ENCODE measurements at regions not wholly inside any gene's neighbourhood (a gene's known extent, or its start where the extent isn't known, plus 50 kb on each side); places are given as distances from the start of the nearest gene placed in this dataset.

GRCh38 chr6:68038815-68039408 is 596.2 kb upstream of the ADGRB3 start:
- Histone ChIP-seq H3K36me3 (no peaks in the 10 kb centered on the region), H3K4me1 (no peaks in the 10 kb centered on the region), H3K27me3 (no peaks in the 10 kb centered on the region), H3K9me3 (no peaks in the 10 kb centered on the region), H3K27ac (no peak overlapping the region), H3K4me3 (no peak overlapping the region)
- TF ChIP-seq POLR2A (IDR thresholded peaks at IDR 0.05), result no peak
- no peak for TF ChIP-seq POLR2AphosphoS5 (IDR thresholded peaks at IDR 0.05; ENCODE audit: insufficient read depth in 1 of 2, low read depth in 1 of 2)
- TF ChIP-seq CTCF (IDR thresholded peaks at IDR 0.05), result no peak
- no peak for DNase-seq (ENCODE audit: extremely low spot score in 2 of 2)
- intact Hi-C loops (cut with DNase I), result no loop called here

DNA sequence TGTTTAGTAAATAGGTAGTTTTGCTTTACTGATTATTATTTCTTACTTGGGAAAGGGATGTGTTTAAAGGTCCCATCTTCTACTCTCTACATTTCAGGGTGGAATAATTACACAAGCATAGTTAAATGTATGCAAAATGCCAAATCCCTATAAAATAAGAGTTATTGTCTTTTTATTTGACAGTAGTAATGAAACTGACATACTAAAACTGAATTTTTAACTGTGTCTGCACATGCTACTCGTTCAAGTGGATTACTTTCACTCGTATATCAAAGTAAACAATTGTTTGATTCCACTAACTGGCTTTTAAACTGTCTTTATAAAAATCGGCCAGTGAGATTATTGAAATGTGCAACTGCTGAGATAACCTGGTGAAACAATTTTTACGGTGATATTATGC is 602.9 kb upstream of the ADGRB3 start:
- no peak overlapping the region for H3K27ac ChIP-seq
- H3K9me3 ChIP-seq, result no peaks in the 10 kb centered on the region
- DNase-seq (ENCODE audit: extremely low spot score in 2 of 2), result no peak
- H3K4me3 ChIP-seq, result no peak overlapping the region
- H3K27me3 ChIP-seq, result no peaks in the 10 kb centered on the region
- no peak for TF ChIP-seq POLR2A (IDR thresholded peaks at IDR 0.05)
- no peak for TF ChIP-seq POLR2AphosphoS5 (IDR thresholded peaks at IDR 0.05; ENCODE audit: insufficient read depth in 1 of 2, low read depth in 1 of 2)
- TF ChIP-seq CTCF (IDR thresholded peaks at IDR 0.05), result no peak
- H3K36me3 ChIP-seq, result no peaks in the 10 kb centered on the region
- no peaks in the 10 kb centered on the region for H3K4me1 ChIP-seq
- intact Hi-C loops (cut with DNase I), result no loop called here

DNA sequence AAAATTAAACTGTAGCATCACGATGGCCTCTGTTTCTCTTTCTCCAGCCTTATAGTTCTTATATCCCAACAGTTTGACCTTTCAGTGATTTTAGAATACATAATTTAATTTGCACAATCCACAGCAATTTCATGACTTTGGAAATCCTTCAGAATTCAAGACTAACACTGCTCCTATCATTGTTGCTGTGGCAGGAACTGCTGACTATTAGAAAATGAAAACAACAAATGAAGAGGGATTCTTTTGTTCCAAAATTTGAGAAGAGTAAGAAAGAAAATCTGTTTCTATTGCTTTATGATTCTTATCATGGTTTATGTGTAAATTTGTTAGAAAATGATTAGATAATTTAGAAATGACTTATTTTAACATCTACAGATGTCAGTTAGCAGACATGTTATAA is 604.0 kb upstream of the ADGRB3 start:
- no peaks in the 10 kb centered on the region for H3K27me3 ChIP-seq
- H3K27ac ChIP-seq, result no peak overlapping the region
- no peaks in the 10 kb centered on the region for H3K4me1 ChIP-seq
- intact Hi-C loops (cut with DNase I), result no loop called here
- DNase-seq (ENCODE audit: extremely low spot score in 2 of 2), result no peak
- no peaks in the 10 kb centered on the region for H3K36me3 ChIP-seq
- H3K9me3 ChIP-seq, result no peaks in the 10 kb centered on the region
- H3K4me3 ChIP-seq, result no peak overlapping the region
- TF ChIP-seq POLR2AphosphoS5 (IDR thresholded peaks at IDR 0.05; ENCODE audit: insufficient read depth in 1 of 2, low read depth in 1 of 2) (no peak), POLR2A (IDR thresholded peaks at IDR 0.05) (no peak), CTCF (IDR thresholded peaks at IDR 0.05) (no peak)

GRCh38 chr6:68026483-68026882 is 608.6 kb upstream of the ADGRB3 start:
- no peak for DNase-seq (ENCODE audit: extremely low spot score in 2 of 2)
- Histone ChIP-seq H3K27ac (no peak overlapping the region), H3K4me1 (no peaks in the 10 kb centered on the region), H3K27me3 (no peaks in the 10 kb centered on the region), H3K36me3 (no peaks in the 10 kb centered on the region), H3K4me3 (no peak overlapping the region), H3K9me3 (no peaks in the 10 kb centered on the region)
- intact Hi-C loops (cut with DNase I), result no loop called here
- TF ChIP-seq POLR2A (IDR thresholded peaks at IDR 0.05) (no peak), CTCF (IDR thresholded peaks at IDR 0.05) (no peak), POLR2AphosphoS5 (IDR thresholded peaks at IDR 0.05; ENCODE audit: insufficient read depth in 1 of 2, low read depth in 1 of 2) (no peak)

DNA sequence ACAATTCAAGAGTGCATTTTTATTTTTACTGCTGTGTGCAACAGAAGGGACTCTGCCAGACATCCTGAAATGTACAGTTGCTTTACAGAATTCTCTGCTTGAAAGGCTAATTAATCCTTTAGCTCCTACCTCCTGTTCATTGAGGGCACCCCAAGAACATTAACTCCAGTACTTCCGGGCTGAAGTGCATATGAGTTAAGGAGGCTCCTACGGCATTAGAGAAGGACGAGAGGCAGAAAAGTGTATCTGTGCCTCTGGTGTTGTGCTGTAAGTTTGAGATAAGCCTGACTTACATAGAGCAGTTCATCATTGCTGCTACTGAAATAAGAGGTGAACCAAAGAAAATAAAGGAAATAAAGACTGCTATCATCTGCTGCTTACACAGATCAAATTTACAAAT is 609.3 kb upstream of the ADGRB3 start:
- TF ChIP-seq POLR2A (IDR thresholded peaks at IDR 0.05) (no peak), POLR2AphosphoS5 (IDR thresholded peaks at IDR 0.05; ENCODE audit: insufficient read depth in 1 of 2, low read depth in 1 of 2) (no peak), CTCF (IDR thresholded peaks at IDR 0.05) (no peak)
- intact Hi-C loops (cut with DNase I), result no loop called here
- no peak overlapping the region for H3K27ac ChIP-seq

More for the DNA sequence above, 609.3 kb upstream of the ADGRB3 start:
- Histone ChIP-seq H3K36me3 (no peaks in the 10 kb centered on the region), H3K4me3 (no peak overlapping the region), H3K4me1 (no peaks in the 10 kb centered on the region), H3K9me3 (no peaks in the 10 kb centered on the region), H3K27me3 (no peaks in the 10 kb centered on the region)
- no peak for DNase-seq (ENCODE audit: extremely low spot score in 2 of 2)

All from vagina (tissue), 2 donors.